ENCODE measurements at regions not wholly inside any gene's neighbourhood (a gene's known extent, or its start where the extent isn't known, plus 50 kb on each side); places are given as distances from the start of the nearest gene placed in this dataset.

GRCh38 chr4:151604238-151604637, 156.6 kb downstream of the GATB start:
- no peak for DNase-seq (ENCODE audit: low read depth, low spot score)
- ChIA-PET CTCF (interaction anchor here (0.7 to 3.4 kb wide), 10 partner anchors 9 to 487 kb away, joined by 3 to 28 read pairs (median 4); partner anchors contain the start of gene PRSS48), SMC1A (ENCODE audit: uncharacterized antibody, unreplicated experiment) (interaction anchor here (0.6 to 1.8 kb wide), 7 partner anchors 8 to 487 kb away, joined by 3 to 6 read pairs (median 3); no protein-coding TSS in a partner anchor), POLR2A (interaction anchor here (0.5 kb wide), 1 partner anchor 331 kb away, joined by 5 read pairs; no protein-coding TSS in a partner anchor), RAD21 (ENCODE audit: unreplicated experiment) (interaction anchor here (0.7 to 1.2 kb wide), 4 partner anchors 76 to 487 kb away, joined by 3 to 4 read pairs (median 3); no protein-coding TSS in a partner anchor)
- Histone ChIP-seq H3K36me3 (ENCODE audit: control insufficient read depth in 2 of 2, insufficient read depth in 2 of 2, low read length in 1 of 2) (no peaks in the 10 kb centered on the region), H3K4me3 (no peak overlapping the region), H3K9ac (ENCODE audit: control insufficient read depth, insufficient read depth, low read length) (no peak overlapping the region), H3K4me2 (ENCODE audit: control insufficient read depth, insufficient read depth) (no peak overlapping the region), H3K27me3 (replicated peaks in 1 of 2; ENCODE audit: control insufficient read depth in 2 of 2, insufficient read depth in 2 of 2, low read length in 1 of 2) (peaks cover 0 to 1% of the 10 kb centered on the region in 2 experiments; a peak in 3 of 4 replicates), H4K20me1 (ENCODE audit: control insufficient read depth, insufficient read depth) (no peaks in the 10 kb centered on the region), H3K9me3 (replicated peaks; ENCODE audit: control insufficient read depth, insufficient read depth, low read length) (no peaks in the 10 kb centered on the region), H3K4me1 (ENCODE audit: control insufficient read depth, insufficient read depth, low read length) (no peaks in the 10 kb centered on the region), H2AFZ (ENCODE audit: control insufficient read depth, low read depth, low read length) (no peak overlapping the region), H3K27ac (ENCODE audit: control insufficient read depth, insufficient read depth) (no peak overlapping the region), H3K79me2 (ENCODE audit: control insufficient read depth, insufficient read depth, low read length) (no peaks in the 10 kb centered on the region)
- 40% methylated on average over 5 of the region's 5 CpGs for whole genome bisulfite sequencing (ENCODE audit: insufficient coverage, insufficient replicate concordance, low lambda C conversion rate, missing lambda C conversion rate)
- intact Hi-C loops (cut with micrococcal nuclease; ENCODE audit: unreplicated experiment) (loop anchor here (1.0 kb wide), 1 partner anchor 242 kb away; no protein-coding TSS in a partner anchor), in situ Hi-C loops (cut with MboI) (no loop called here)
- no TSS peak for BruUV-seq (replicated peaks)
- TF ChIP-seq DPF2 (IDR thresholded peaks at IDR 0.05), result no peak
- no peak for TF ChIP-seq NBN (IDR thresholded peaks at IDR 0.05)
- no peak for TF ChIP-seq BACH1 (IDR thresholded peaks at IDR 0.05; ENCODE audit: borderline replicate concordance)
- no peak for TF ChIP-seq BMI1 (IDR thresholded peaks at IDR 0.05; ENCODE audit: borderline replicate concordance)
- peak; percentile 45; the same call in 1 of the 2 replicates for TF ChIP-seq RAD21 (IDR thresholded peaks at IDR 0.05; ENCODE audit: insufficient read depth, low read depth, low read length)
- no peak for TF ChIP-seq FOXM1 (IDR thresholded peaks at IDR 0.05; ENCODE audit: low read depth, low read length)
- no peak for TF ChIP-seq NR2C2 (IDR thresholded peaks at IDR 0.05; ENCODE audit: borderline replicate concordance, control insufficient read depth, insufficient read length, low read depth)
- no peak for TF ChIP-seq RELA (IDR thresholded peaks at IDR 0.05; ENCODE audit: borderline replicate concordance, partially characterized antibody)
- TF ChIP-seq CTCF (IDR thresholded peaks at IDR 0.05 in 2 of 3, conservative IDR thresholded peaks at IDR 0.05 in 1 of 3; ENCODE audit: control insufficient read depth in 2 of 3, extremely low read depth in 1 of 3, insufficient read depth in 1 of 3, low read depth in 3 of 3, low read length in 3 of 3), result peak; percentile 26 to 42 (median 34); a peak in 4 of 6 replicates
- no peak for TF ChIP-seq NFYA (IDR thresholded peaks at IDR 0.05; ENCODE audit: borderline replicate concordance, low read depth, low read length)
- peak; percentile 33; the same call in 1 of the 2 replicates for TF ChIP-seq SMC3 (IDR thresholded peaks at IDR 0.05; ENCODE audit: borderline replicate concordance, low read length)
- peak; percentile 67 for ATAC-seq
- FAIRE-seq, result no peak
